ENCODE measurements at regions not wholly inside any gene's neighbourhood (a gene's known extent, or its start where the extent isn't known, plus 50 kb on each side); places are given as distances from the start of the nearest gene placed in this dataset.

DNA sequence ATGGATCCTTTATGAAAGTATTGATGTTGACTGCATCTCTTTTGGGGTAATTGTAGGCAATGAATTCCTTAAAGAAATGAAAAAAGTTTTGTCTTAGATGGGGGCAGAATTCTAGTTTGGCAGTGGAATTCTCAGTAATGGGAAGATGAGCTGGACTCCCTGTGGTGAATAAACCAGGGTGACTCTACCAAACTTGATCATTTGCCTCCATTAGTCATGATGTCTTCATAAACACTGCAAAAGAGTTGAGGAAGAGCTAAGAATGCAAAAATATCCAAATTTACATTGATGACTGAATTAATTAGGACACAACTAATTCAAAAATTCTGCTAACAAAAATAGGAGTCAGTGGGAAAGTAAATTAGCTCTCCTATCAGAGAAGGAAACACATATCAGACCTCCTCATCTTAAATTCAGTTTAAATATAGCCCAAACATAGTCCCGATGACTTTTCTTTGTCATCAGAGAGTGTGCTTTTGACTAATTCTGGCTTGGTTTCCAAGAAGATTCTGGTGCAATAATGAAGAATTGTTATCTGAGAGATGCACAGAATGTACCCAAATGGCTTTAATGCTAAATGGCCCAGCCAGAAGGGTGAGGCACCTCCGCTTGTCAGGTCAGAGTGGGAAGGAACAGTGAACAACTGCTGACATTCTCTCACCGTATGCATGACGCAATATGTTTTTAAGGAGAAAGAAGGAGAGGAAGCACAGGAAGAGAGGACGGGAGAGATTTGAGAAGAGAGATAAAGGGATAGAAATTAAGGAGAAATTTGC lies 525.1 kb downstream of the LMO4 start (continued):
- TF ChIP-seq, protein P1, sequence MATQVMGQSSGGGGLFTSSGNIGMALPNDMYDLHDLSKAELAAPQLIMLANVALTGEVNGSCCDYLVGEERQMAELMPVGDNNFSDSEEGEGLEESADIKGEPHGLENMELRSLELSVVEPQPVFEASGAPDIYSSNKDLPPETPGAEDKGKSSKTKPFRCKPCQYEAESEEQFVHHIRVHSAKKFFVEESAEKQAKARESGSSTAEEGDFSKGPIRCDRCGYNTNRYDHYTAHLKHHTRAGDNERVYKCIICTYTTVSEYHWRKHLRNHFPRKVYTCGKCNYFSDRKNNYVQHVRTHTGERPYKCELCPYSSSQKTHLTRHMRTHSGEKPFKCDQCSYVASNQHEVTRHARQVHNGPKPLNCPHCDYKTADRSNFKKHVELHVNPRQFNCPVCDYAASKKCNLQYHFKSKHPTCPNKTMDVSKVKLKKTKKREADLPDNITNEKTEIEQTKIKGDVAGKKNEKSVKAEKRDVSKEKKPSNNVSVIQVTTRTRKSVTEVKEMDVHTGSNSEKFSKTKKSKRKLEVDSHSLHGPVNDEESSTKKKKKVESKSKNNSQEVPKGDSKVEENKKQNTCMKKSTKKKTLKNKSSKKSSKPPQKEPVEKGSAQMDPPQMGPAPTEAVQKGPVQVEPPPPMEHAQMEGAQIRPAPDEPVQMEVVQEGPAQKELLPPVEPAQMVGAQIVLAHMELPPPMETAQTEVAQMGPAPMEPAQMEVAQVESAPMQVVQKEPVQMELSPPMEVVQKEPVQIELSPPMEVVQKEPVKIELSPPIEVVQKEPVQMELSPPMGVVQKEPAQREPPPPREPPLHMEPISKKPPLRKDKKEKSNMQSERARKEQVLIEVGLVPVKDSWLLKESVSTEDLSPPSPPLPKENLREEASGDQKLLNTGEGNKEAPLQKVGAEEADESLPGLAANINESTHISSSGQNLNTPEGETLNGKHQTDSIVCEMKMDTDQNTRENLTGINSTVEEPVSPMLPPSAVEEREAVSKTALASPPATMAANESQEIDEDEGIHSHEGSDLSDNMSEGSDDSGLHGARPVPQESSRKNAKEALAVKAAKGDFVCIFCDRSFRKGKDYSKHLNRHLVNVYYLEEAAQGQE (IDR thresholded peaks at IDR 0.05; ENCODE audit: low read depth, low read length): no peak
- TF ChIP-seq ASH2L (IDR thresholded peaks at IDR 0.05; ENCODE audit: borderline replicate concordance, low read depth) (no peak), CBX3 (IDR thresholded peaks at IDR 0.05; ENCODE audit: borderline replicate concordance, low read depth) (no peak), ZNF274 (IDR thresholded peaks at IDR 0.05; ENCODE audit: insufficient read depth, insufficient read length) (no peak), ATF7 (IDR thresholded peaks at IDR 0.05; ENCODE audit: low read depth) (no peak), TCF12 (IDR thresholded peaks at IDR 0.05; ENCODE audit: low read depth, low read length) (no peak), E2F4 (IDR thresholded peaks at IDR 0.05; ENCODE audit: low read depth, low read length) (no peak), RBBP5 (conservative IDR thresholded peaks at IDR 0.05) (no peak), ZNF687 (IDR thresholded peaks at IDR 0.05) (no peak), NBN (IDR thresholded peaks at IDR 0.05) (no peak), SUPT20H (IDR thresholded peaks at IDR 0.05; ENCODE audit: borderline replicate concordance, control insufficient read depth, low read depth, low read length) (no peak), CBFB (IDR thresholded peaks at IDR 0.05; ENCODE audit: low read depth) (no peak), BRCA1 (IDR thresholded peaks at IDR 0.05; ENCODE audit: low read depth, low read length) (no peak)
- TF ChIP-seq, protein P2, sequence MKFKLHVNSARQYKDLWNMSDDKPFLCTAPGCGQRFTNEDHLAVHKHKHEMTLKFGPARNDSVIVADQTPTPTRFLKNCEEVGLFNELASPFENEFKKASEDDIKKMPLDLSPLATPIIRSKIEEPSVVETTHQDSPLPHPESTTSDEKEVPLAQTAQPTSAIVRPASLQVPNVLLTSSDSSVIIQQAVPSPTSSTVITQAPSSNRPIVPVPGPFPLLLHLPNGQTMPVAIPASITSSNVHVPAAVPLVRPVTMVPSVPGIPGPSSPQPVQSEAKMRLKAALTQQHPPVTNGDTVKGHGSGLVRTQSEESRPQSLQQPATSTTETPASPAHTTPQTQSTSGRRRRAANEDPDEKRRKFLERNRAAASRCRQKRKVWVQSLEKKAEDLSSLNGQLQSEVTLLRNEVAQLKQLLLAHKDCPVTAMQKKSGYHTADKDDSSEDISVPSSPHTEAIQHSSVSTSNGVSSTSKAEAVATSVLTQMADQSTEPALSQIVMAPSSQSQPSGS (IDR thresholded peaks at IDR 0.05; ENCODE audit: low read length): no peak

Data from GM12878 (cell line).